ENCODE measurements at regions not wholly inside any gene's neighbourhood (a gene's known extent, or its start where the extent isn't known, plus 50 kb on each side); places are given as distances from the start of the nearest gene placed in this dataset.

DNA sequence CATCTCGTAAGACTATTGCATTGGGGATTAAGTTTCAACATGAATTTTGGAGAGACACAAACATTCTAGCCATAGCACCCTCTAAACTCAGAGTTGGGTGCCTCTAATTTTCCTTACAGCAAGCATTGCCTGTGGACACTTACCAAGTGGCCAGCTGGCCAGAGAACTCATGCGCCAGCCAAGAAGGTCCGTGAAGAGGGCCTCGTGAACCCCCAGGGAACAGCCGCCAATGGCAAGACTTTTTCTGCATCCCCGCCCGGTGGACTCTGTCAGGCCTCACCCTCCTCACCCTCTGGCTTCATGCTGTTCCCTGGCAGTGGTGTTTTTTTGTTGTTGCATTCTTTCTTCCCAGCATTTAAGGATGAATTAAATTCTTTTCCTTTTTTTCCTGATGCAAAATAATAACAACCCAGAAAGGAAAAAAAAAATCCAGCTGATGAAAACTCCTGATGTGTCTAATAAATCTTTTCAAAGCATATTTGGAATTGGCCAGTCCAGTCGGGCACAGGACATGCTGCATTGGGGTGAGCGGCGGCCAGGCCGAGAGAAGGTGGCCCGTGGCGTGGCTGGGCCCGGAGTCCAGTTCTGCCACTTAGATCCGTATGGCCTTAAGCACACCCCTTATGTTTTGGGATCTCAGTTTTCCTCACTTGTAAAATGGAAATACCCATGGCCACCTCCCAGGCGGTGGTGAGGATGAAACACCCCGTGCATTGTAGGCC lies 191.9 kb upstream of the DIO3 start:
- TF ChIP-seq POLR2AphosphoS5 (IDR thresholded peaks at IDR 0.05; ENCODE audit: borderline replicate concordance, low read depth, low read length) (no peak), EZH2 (IDR thresholded peaks at IDR 0.05) (no peak), FOXP2 (optimal IDR thresholded peaks at IDR 0.05; ENCODE audit: control extremely low read depth, extremely low read length, insufficient read depth) (no peak)

All from SK-N-MC (cell line).